Endodermal cell (in vitro differentiated cells): ENCODE measurements at regions not wholly inside any gene's neighbourhood (a gene's known extent, or its start where the extent isn't known, plus 50 kb on each side); places are given as distances from the start of the nearest gene placed in this dataset.
A peak's percentile ranks its signal among the peaks of the same experiment; 100 is the strongest.

Experiments used
- DNase-seq: peaks from one replicate; pipeline ENCODE4 v3.0.0-alpha.2; 2017
- H3K27ac ChIP-seq: 2 replicates; pipeline ENCODE4 v1.5.1; 2013; ENCODE audit warnings: mild to moderate bottlenecking, low read depth, low read length, moderate library complexity
- H3K27me3 ChIP-seq: 2 replicates; pipeline ENCODE4 v1.6.1; 2013; ENCODE audit warnings: mild to moderate bottlenecking, low read length, moderate library complexity; ENCODE audit not compliant: insufficient read depth, control insufficient read depth, poor library complexity, severe bottlenecking
- H3K36me3 ChIP-seq: 2 replicates; pipeline ENCODE4 v1.7.0; 2013; ENCODE audit warnings: mild to moderate bottlenecking, low read length, moderate library complexity; ENCODE audit not compliant: control insufficient read depth, insufficient read depth
- H3K4me1 ChIP-seq: one replicate; pipeline ENCODE4 v1.7.0; 2013; ENCODE audit warnings: low read length; ENCODE audit not compliant: control insufficient read depth, insufficient read depth
- H3K4me3 ChIP-seq: 2 replicates; pipeline ENCODE4 v1.5.1; 2013; ENCODE audit warnings: mild to moderate bottlenecking, low read length, moderate library complexity
- H3K9ac ChIP-seq: 2 replicates; pipeline ENCODE4 v1.6.1; 2013; ENCODE audit warnings: mild to moderate bottlenecking, low read length, moderate library complexity; ENCODE audit not compliant: poor library complexity, severe bottlenecking; ENCODE audit errors: extremely low read depth
- H3K9me3 ChIP-seq: 2 replicates; pipeline ENCODE4 v1.6.1; 2013; ENCODE audit warnings: mild to moderate bottlenecking, low read length, moderate library complexity; ENCODE audit not compliant: control insufficient read depth
- H3K27ac Mint-ChIP-seq: 2 replicates; pipeline ENCODE4 v1.8.0; 2020; ENCODE audit warnings: mixed read lengths
- H3K27me3 Mint-ChIP-seq: 2 replicates; pipeline ENCODE4 v1.8.0; 2021; ENCODE audit warnings: mild to moderate bottlenecking, mixed read lengths; ENCODE audit not compliant: insufficient read depth
- H3K36me3 Mint-ChIP-seq: 2 replicates; pipeline ENCODE4 v1.8.0; 2020; ENCODE audit warnings: low read depth, mixed read lengths
- H3K4me1 Mint-ChIP-seq: 2 replicates; pipeline ENCODE4 v1.8.0; 2020; ENCODE audit warnings: mixed read lengths
- H3K4me3 Mint-ChIP-seq: 2 replicates; pipeline ENCODE4 v1.8.0; 2020; ENCODE audit warnings: mild to moderate bottlenecking, moderate library complexity, mixed read lengths
- H3K9me3 Mint-ChIP-seq: 2 replicates; pipeline ENCODE4 v1.8.0; 2020; ENCODE audit warnings: mild to moderate bottlenecking, mixed read lengths
- CTCF ChIP-seq: fragments of 200-600 bp; sonication (generic); conservative IDR thresholded peaks from 2 replicates; pipeline ENCODE4 v1.5.0; 2021; ENCODE audit warnings: antibody characterized with exemption, mild to moderate bottlenecking
- WGBS, 2 experiments: methylation state at CpG; one replicate each; pipeline versions ENCODE4 v1.1.5 to v1.1.7; 2013; ENCODE audit warnings: missing lambda C conversion rate in 2 of 2, mixed read lengths in 1 of 2; ENCODE audit not compliant: insufficient coverage in 1 of 2, insufficient read length in 1 of 2; 5-methylcytosine and 5-hydroxymethylcytosine counted together

GRCh38 chr17:77479372-77480198 lies 338.8 kb downstream of the SEC14L1 start:
- Histone ChIP-seq H3K9ac (no peak overlapping the region), H3K36me3 (peaks cover 14% of the 10 kb centered on the region), H3K27me3 (no peaks in the 10 kb centered on the region), H3K4me3 (no peak overlapping the region), H3K27ac (peak overlapping the region; percentile 48), H3K9me3 (no peaks in the 10 kb centered on the region), H3K4me1 (peaks cover 7% of the 10 kb centered on the region)
- H3K4me1 Mint-ChIP-seq: peaks cover 27% of the 10 kb centered on the region
- TF ChIP-seq CTCF: no peak
- H3K4me3 Mint-ChIP-seq: no peak overlapping the region
- DNase-seq: peak; percentile 83
- WGBS, 2 experiments: 68 to 73% methylated on average over 9 to 25 of the region's 26 CpGs
- H3K27ac Mint-ChIP-seq: peak overlapping the region; percentile 86
- H3K9me3 Mint-ChIP-seq: no peaks in the 10 kb centered on the region
- H3K36me3 Mint-ChIP-seq: peaks cover 13% of the 10 kb centered on the region
- H3K27me3 Mint-ChIP-seq: no peaks in the 10 kb centered on the region

GRCh38 chr17:77480199-77480508 lies 339.4 kb downstream of the SEC14L1 start:
- no peak for DNase-seq
- H3K36me3 ChIP-seq: peaks cover 15% of the 10 kb centered on the region
- H3K36me3 Mint-ChIP-seq: peaks cover 11% of the 10 kb centered on the region
- H3K27me3 Mint-ChIP-seq: no peaks in the 10 kb centered on the region
- no peaks in the 10 kb centered on the region for H3K9me3 Mint-ChIP-seq
- H3K9me3 ChIP-seq: no peaks in the 10 kb centered on the region
- WGBS, 2 experiments: 81 to 89% methylated on average over 3 to 7 of the region's 7 CpGs
- peak overlapping the region; percentile 58 for H3K27ac Mint-ChIP-seq
- no peaks in the 10 kb centered on the region for H3K27me3 ChIP-seq
- no peak for TF ChIP-seq CTCF
- peak overlapping the region; percentile 48 for H3K27ac ChIP-seq
- H3K4me3 Mint-ChIP-seq: no peak overlapping the region
- H3K4me1 ChIP-seq: peaks cover 7% of the 10 kb centered on the region
- H3K4me1 Mint-ChIP-seq: peaks cover 25% of the 10 kb centered on the region
- H3K9ac ChIP-seq: no peak overlapping the region
- H3K4me3 ChIP-seq: no peak overlapping the region

GRCh38 chr17:77480509-77481215 lies 339.9 kb downstream of the SEC14L1 start:
- 82 to 85% methylated on average over 10 to 25 of the region's 25 CpGs for WGBS, 2 experiments
- Histone ChIP-seq H3K4me1 (peaks cover 7% of the 10 kb centered on the region), H3K36me3 (peaks cover 18% of the 10 kb centered on the region), H3K27me3 (no peaks in the 10 kb centered on the region), H3K9ac (no peak overlapping the region), H3K27ac (peak overlapping the region; percentile 48), H3K4me3 (no peak overlapping the region), H3K9me3 (no peaks in the 10 kb centered on the region)
- no peak for TF ChIP-seq CTCF
- no peak for DNase-seq
- no peaks in the 10 kb centered on the region for H3K9me3 Mint-ChIP-seq
- peaks cover 24% of the 10 kb centered on the region for H3K4me1 Mint-ChIP-seq
- no peak overlapping the region for H3K4me3 Mint-ChIP-seq
- H3K27me3 Mint-ChIP-seq: no peaks in the 10 kb centered on the region
- peak overlapping the region; percentile 17 for H3K27ac Mint-ChIP-seq
- peaks cover 10% of the 10 kb centered on the region for H3K36me3 Mint-ChIP-seq
